ENCODE measurements at regions not wholly inside any gene's neighbourhood (a gene's known extent, or its start where the extent isn't known, plus 50 kb on each side); places are given as distances from the start of the nearest gene placed in this dataset.

DNA sequence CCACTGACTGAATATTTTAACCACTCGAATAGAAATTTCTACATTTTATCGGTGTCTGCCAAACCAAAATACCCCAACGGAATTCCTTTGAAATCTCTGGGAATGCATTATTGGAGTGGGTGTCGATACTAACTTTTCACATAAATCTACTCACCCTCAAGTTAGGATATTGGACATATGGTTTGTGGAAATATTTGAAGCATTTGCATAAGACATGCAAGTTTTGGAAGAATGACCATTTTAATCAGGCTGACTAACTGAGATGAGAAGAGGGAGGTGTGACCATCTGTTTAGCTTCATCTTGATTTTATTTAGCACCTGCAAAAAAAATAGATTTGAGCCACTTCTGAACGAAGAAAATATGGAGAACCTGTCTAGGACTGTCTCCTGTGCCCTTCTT is 61.2 kb downstream of the KLF6 start:
- TF ChIP-seq, protein P1, sequence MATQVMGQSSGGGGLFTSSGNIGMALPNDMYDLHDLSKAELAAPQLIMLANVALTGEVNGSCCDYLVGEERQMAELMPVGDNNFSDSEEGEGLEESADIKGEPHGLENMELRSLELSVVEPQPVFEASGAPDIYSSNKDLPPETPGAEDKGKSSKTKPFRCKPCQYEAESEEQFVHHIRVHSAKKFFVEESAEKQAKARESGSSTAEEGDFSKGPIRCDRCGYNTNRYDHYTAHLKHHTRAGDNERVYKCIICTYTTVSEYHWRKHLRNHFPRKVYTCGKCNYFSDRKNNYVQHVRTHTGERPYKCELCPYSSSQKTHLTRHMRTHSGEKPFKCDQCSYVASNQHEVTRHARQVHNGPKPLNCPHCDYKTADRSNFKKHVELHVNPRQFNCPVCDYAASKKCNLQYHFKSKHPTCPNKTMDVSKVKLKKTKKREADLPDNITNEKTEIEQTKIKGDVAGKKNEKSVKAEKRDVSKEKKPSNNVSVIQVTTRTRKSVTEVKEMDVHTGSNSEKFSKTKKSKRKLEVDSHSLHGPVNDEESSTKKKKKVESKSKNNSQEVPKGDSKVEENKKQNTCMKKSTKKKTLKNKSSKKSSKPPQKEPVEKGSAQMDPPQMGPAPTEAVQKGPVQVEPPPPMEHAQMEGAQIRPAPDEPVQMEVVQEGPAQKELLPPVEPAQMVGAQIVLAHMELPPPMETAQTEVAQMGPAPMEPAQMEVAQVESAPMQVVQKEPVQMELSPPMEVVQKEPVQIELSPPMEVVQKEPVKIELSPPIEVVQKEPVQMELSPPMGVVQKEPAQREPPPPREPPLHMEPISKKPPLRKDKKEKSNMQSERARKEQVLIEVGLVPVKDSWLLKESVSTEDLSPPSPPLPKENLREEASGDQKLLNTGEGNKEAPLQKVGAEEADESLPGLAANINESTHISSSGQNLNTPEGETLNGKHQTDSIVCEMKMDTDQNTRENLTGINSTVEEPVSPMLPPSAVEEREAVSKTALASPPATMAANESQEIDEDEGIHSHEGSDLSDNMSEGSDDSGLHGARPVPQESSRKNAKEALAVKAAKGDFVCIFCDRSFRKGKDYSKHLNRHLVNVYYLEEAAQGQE (IDR thresholded peaks at IDR 0.05; ENCODE audit: insufficient read depth in 1 of 2, low read depth in 2 of 2, low read length in 2 of 2), result no peak
- no peak for TF ChIP-seq TAF1 (IDR thresholded peaks at IDR 0.05; ENCODE audit: borderline replicate concordance, insufficient read depth, low read length)
- no peak for TF ChIP-seq SIN3A (IDR thresholded peaks at IDR 0.05; ENCODE audit: borderline replicate concordance, insufficient read depth, low read length)
- no peak for TF ChIP-seq POLR2AphosphoS5 (IDR thresholded peaks at IDR 0.05; ENCODE audit: low read depth, low read length)
- TF ChIP-seq FOXP2 (optimal IDR thresholded peaks at IDR 0.05; ENCODE audit: borderline replicate concordance, extremely low read depth, extremely low read length, insufficient read depth), result no peak

- TF ChIP-seq SIN3A (IDR thresholded peaks at IDR 0.05; ENCODE audit: borderline replicate concordance, insufficient read depth, low read length), result no peak
- no peak for TF ChIP-seq POLR2AphosphoS5 (IDR thresholded peaks at IDR 0.05; ENCODE audit: low read depth, low read length)
- no peak for TF ChIP-seq TAF1 (IDR thresholded peaks at IDR 0.05; ENCODE audit: borderline replicate concordance, insufficient read depth, low read length)
- TF ChIP-seq, protein P1 (IDR thresholded peaks at IDR 0.05; ENCODE audit: insufficient read depth in 1 of 2, low read depth in 2 of 2, low read length in 2 of 2), result no peak
- no peak for TF ChIP-seq FOXP2 (optimal IDR thresholded peaks at IDR 0.05; ENCODE audit: borderline replicate concordance, extremely low read depth, extremely low read length, insufficient read depth)
Observed at GRCh38 chr10:3720228-3721019, 64.6 kb downstream of the KLF6 start.

- TF ChIP-seq SIN3A (IDR thresholded peaks at IDR 0.05; ENCODE audit: borderline replicate concordance, insufficient read depth, low read length) (no peak), TAF1 (IDR thresholded peaks at IDR 0.05; ENCODE audit: borderline replicate concordance, insufficient read depth, low read length) (no peak), FOXP2 (optimal IDR thresholded peaks at IDR 0.05; ENCODE audit: borderline replicate concordance, extremely low read depth, extremely low read length, insufficient read depth) (no peak), POLR2AphosphoS5 (IDR thresholded peaks at IDR 0.05; ENCODE audit: low read depth, low read length) (no peak)
- TF ChIP-seq, protein P1 (IDR thresholded peaks at IDR 0.05; ENCODE audit: insufficient read depth in 1 of 2, low read depth in 2 of 2, low read length in 2 of 2), result no peak
Observed at GRCh38 chr10:3719024-3719843, 65.8 kb downstream of the KLF6 start.

- TF ChIP-seq TAF1 (IDR thresholded peaks at IDR 0.05; ENCODE audit: borderline replicate concordance, insufficient read depth, low read length) (no peak), FOXP2 (optimal IDR thresholded peaks at IDR 0.05; ENCODE audit: borderline replicate concordance, extremely low read depth, extremely low read length, insufficient read depth) (no peak), SIN3A (IDR thresholded peaks at IDR 0.05; ENCODE audit: borderline replicate concordance, insufficient read depth, low read length) (no peak), POLR2AphosphoS5 (IDR thresholded peaks at IDR 0.05; ENCODE audit: low read depth, low read length) (no peak)
- TF ChIP-seq, protein P1 (IDR thresholded peaks at IDR 0.05; ENCODE audit: insufficient read depth in 1 of 2, low read depth in 2 of 2, low read length in 2 of 2), result no peak
Observed at GRCh38 chr10:3716093-3716492, 68.9 kb downstream of the KLF6 start.
